ENCODE measurements at regions not wholly inside any gene's neighbourhood (a gene's known extent, or its start where the extent isn't known, plus 50 kb on each side); places are given as distances from the start of the nearest gene placed in this dataset.

DNA sequence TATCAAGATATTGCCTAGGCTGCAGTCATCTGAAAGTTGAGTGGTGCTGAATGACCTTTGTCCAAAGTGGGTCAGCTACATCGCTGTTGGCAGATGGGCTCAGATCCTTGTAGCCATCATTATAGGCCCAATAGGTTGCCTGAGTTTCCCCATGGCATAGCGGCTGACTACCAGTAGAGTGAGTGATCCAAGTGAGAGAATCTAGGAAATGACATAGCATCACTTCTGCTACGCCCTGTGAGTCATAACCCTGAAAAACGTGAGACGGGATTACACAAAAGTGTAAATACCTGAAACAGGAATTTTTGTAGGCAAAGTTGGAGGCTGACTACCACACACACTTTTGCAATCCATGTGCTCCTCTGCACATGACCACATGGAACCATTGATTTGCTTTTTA lies 273.3 kb downstream of the RPL10L start:
- 88% methylated on average over 5 of the region's 5 CpGs for WGBS
- Histone ChIP-seq H3K27ac (ENCODE audit: low read depth in 1 of 2, low read length in 2 of 2) (no peak overlapping the region), H3K27me3 (ENCODE audit: control insufficient read depth in 4 of 4, insufficient read depth in 4 of 4, low read length in 3 of 4) (no peaks in the 10 kb centered on the region), H3K9me3 (ENCODE audit: control insufficient read depth in 4 of 4, low read length in 3 of 4) (no peaks in the 10 kb centered on the region), H3K9ac (ENCODE audit: low read depth in 1 of 2, low read length in 2 of 2) (no peak overlapping the region), H3K36me3 (ENCODE audit: control insufficient read depth in 4 of 4, insufficient read depth in 3 of 4, low read depth in 1 of 4, low read length in 3 of 4) (no peaks in the 10 kb centered on the region), H3K4me1 (ENCODE audit: control insufficient read depth in 4 of 4, insufficient read depth in 4 of 4, low read length in 3 of 4) (no peaks in the 10 kb centered on the region), H3K4me3 (ENCODE audit: low read depth in 1 of 3, low read length in 3 of 3) (no peak overlapping the region)
- TF ChIP-seq GABPA (IDR thresholded peaks at IDR 0.05 in 1 of 2, conservative IDR thresholded peaks at IDR 0.05 in 1 of 2) (no peak), HNF4A (conservative IDR thresholded peaks at IDR 0.05) (no peak), EGR1 (IDR thresholded peaks at IDR 0.05; ENCODE audit: low read depth in 2 of 2) (no peak), YY1 (IDR thresholded peaks at IDR 0.05) (no peak), JUND (IDR thresholded peaks at IDR 0.05) (no peak), FOXA2 (IDR thresholded peaks at IDR 0.05) (no peak), FOXA1 (IDR thresholded peaks at IDR 0.05) (no peak), SP1 (IDR thresholded peaks at IDR 0.05) (no peak), HNF4G (IDR thresholded peaks at IDR 0.05) (no peak), NR2F2 (IDR thresholded peaks at IDR 0.05) (no peak), TAF1 (conservative IDR thresholded peaks at IDR 0.05) (no peak), RXRA (IDR thresholded peaks at IDR 0.05) (no peak), RAD21 (IDR thresholded peaks at IDR 0.05) (no peak)
- TF ChIP-seq, protein P1, sequence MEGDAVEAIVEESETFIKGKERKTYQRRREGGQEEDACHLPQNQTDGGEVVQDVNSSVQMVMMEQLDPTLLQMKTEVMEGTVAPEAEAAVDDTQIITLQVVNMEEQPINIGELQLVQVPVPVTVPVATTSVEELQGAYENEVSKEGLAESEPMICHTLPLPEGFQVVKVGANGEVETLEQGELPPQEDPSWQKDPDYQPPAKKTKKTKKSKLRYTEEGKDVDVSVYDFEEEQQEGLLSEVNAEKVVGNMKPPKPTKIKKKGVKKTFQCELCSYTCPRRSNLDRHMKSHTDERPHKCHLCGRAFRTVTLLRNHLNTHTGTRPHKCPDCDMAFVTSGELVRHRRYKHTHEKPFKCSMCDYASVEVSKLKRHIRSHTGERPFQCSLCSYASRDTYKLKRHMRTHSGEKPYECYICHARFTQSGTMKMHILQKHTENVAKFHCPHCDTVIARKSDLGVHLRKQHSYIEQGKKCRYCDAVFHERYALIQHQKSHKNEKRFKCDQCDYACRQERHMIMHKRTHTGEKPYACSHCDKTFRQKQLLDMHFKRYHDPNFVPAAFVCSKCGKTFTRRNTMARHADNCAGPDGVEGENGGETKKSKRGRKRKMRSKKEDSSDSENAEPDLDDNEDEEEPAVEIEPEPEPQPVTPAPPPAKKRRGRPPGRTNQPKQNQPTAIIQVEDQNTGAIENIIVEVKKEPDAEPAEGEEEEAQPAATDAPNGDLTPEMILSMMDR (IDR thresholded peaks at IDR 0.05; ENCODE audit: low read depth, low read length, missing input control) = no peak
- TF ChIP-seq, protein P2, sequence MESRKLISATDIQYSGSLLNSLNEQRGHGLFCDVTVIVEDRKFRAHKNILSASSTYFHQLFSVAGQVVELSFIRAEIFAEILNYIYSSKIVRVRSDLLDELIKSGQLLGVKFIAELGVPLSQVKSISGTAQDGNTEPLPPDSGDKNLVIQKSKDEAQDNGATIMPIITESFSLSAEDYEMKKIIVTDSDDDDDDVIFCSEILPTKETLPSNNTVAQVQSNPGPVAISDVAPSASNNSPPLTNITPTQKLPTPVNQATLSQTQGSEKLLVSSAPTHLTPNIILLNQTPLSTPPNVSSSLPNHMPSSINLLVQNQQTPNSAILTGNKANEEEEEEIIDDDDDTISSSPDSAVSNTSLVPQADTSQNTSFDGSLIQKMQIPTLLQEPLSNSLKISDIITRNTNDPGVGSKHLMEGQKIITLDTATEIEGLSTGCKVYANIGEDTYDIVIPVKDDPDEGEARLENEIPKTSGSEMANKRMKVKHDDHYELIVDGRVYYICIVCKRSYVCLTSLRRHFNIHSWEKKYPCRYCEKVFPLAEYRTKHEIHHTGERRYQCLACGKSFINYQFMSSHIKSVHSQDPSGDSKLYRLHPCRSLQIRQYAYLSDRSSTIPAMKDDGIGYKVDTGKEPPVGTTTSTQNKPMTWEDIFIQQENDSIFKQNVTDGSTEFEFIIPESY (IDR thresholded peaks at IDR 0.05) = no peak
- TF ChIP-seq, protein P3, sequence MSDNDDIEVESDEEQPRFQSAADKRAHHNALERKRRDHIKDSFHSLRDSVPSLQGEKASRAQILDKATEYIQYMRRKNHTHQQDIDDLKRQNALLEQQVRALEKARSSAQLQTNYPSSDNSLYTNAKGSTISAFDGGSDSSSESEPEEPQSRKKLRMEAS (IDR thresholded peaks at IDR 0.05) = no peak
- TF ChIP-seq, protein P4, sequence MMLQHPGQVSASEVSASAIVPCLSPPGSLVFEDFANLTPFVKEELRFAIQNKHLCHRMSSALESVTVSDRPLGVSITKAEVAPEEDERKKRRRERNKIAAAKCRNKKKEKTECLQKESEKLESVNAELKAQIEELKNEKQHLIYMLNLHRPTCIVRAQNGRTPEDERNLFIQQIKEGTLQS (IDR thresholded peaks at IDR 0.05) = no peak
- TF ChIP-seq, protein P5, sequence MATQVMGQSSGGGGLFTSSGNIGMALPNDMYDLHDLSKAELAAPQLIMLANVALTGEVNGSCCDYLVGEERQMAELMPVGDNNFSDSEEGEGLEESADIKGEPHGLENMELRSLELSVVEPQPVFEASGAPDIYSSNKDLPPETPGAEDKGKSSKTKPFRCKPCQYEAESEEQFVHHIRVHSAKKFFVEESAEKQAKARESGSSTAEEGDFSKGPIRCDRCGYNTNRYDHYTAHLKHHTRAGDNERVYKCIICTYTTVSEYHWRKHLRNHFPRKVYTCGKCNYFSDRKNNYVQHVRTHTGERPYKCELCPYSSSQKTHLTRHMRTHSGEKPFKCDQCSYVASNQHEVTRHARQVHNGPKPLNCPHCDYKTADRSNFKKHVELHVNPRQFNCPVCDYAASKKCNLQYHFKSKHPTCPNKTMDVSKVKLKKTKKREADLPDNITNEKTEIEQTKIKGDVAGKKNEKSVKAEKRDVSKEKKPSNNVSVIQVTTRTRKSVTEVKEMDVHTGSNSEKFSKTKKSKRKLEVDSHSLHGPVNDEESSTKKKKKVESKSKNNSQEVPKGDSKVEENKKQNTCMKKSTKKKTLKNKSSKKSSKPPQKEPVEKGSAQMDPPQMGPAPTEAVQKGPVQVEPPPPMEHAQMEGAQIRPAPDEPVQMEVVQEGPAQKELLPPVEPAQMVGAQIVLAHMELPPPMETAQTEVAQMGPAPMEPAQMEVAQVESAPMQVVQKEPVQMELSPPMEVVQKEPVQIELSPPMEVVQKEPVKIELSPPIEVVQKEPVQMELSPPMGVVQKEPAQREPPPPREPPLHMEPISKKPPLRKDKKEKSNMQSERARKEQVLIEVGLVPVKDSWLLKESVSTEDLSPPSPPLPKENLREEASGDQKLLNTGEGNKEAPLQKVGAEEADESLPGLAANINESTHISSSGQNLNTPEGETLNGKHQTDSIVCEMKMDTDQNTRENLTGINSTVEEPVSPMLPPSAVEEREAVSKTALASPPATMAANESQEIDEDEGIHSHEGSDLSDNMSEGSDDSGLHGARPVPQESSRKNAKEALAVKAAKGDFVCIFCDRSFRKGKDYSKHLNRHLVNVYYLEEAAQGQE (IDR thresholded peaks at IDR 0.05) = no peak
- no peak for DNase-seq (ENCODE audit: low spot score)

Measured in liver (tissue), 8 donors.